Endothelial cell of umbilical vein (primary cell): ENCODE measurements at regions not wholly inside any gene's neighbourhood (a gene's known extent, or its start where the extent isn't known, plus 50 kb on each side); places are given as distances from the start of the nearest gene placed in this dataset.

Source experiments
- BruUV-seq: library from RNA; stranded (reverse); fragments of 400-500 nt; replicated peaks from 2 replicates; lab custom pipeline; 2021; lab: Mats Ljungman, UMichigan
- CTCF ChIA-PET: fragments of 300-600, 350-600 bp; sonication (Branson Sonifier 250); formaldehyde crosslinking; loops from one replicate; lab custom pipeline; 2021; ENCODE audit warnings: antibody characterized with exemption, inconsistent platforms; lab: Charles Lee
- POLR2A ChIA-PET: fragments of 300-600, 350-600 bp; sonication (Branson Sonifier 250); formaldehyde crosslinking; loops from one replicate; lab custom pipeline; 2021; ENCODE audit warnings: antibody characterized with exemption, inconsistent platforms; lab: Charles Lee
- DNase-seq: peaks from one replicate; pipeline ENCODE4 v3.0.0-alpha.2; 2011; ENCODE audit warnings: low read depth, low spot score
- FAIRE-seq: peaks from 2 replicates; lab custom pipeline; 2011; peaks lifted over from hg19 to GRCh38; lab: Jason Lieb, UNC
- H2AFZ ChIP-seq: 2 replicates; pipeline ENCODE4 v1.6.0; 2012; ENCODE audit warnings: low read depth, low read length, control low read depth, inconsistent platforms
- H3K27ac ChIP-seq: 2 replicates; pipeline ENCODE4 v1.5.1; 2011; ENCODE audit warnings: low read depth, mild to moderate bottlenecking, control low read depth, low read length, moderate library complexity; ENCODE audit not compliant: insufficient read depth
- H3K27me3 ChIP-seq, 2 experiments: 2 replicates each; pipeline versions ENCODE4 v1.6.0 to v1.6.1; 2011; ENCODE audit warnings: low read length in 2 of 2, mixed read lengths in 1 of 2; ENCODE audit not compliant: control insufficient read depth in 2 of 2, insufficient read depth in 2 of 2
- H3K36me3 ChIP-seq, 2 experiments: 2 replicates in 1 of 2; 3 replicates in 1 of 2; pipeline ENCODE4 v1.5.1; 2011; ENCODE audit warnings: low read length in 2 of 2, mild to moderate bottlenecking in 1 of 2, moderate library complexity in 1 of 2; ENCODE audit not compliant: control insufficient read depth in 2 of 2, insufficient read depth in 2 of 2; ENCODE audit errors: extremely low read depth in 1 of 2
- H3K4me1 ChIP-seq: 3 replicates; pipeline ENCODE4 v1.5.1; 2011; ENCODE audit warnings: mild to moderate bottlenecking, low read length; ENCODE audit not compliant: control insufficient read depth, insufficient read depth; ENCODE audit errors: extremely low read depth
- H3K4me2 ChIP-seq: 2 replicates; pipeline ENCODE4 v1.6.1; 2011; ENCODE audit warnings: low read length, control low read depth, mixed read lengths; ENCODE audit not compliant: insufficient read depth
- H3K4me3 ChIP-seq, 3 experiments: fragments of 200-600 bp in 1 of 3; sonication (generic), shearing (Covaris generic) in 1 of 3; replicated peaks in 1 of 3; 2 replicates each; pipeline ENCODE4 v1.5.1; 2011 to 2016; ENCODE audit warnings: control low read depth in 3 of 3, low read length in 3 of 3, mild to moderate bottlenecking in 2 of 3, inconsistent platforms in 1 of 3, low read depth in 1 of 3, moderate library complexity in 1 of 3; ENCODE audit not compliant: insufficient read depth in 1 of 3
- H3K79me2 ChIP-seq: 2 replicates; pipeline ENCODE4 v1.6.0; 2012; ENCODE audit warnings: low read length, inconsistent platforms; ENCODE audit not compliant: control insufficient read depth, insufficient read depth
- H3K9ac ChIP-seq: replicated peaks from 2 replicates; pipeline ENCODE3; 2011; ENCODE audit warnings: low read length, control low read depth; ENCODE audit not compliant: insufficient read depth; ENCODE audit errors: extremely low read depth
- H3K9me1 ChIP-seq: replicated peaks from 3 replicates; pipeline ENCODE4 v1.6.0; 2011; ENCODE audit warnings: mild to moderate bottlenecking, low read length; ENCODE audit not compliant: control insufficient read depth, insufficient read depth; ENCODE audit errors: extremely low read depth
- H3K9me3 ChIP-seq: replicated peaks from 2 replicates; pipeline ENCODE4 v1.5.1; 2012; ENCODE audit warnings: low read length, inconsistent platforms; ENCODE audit not compliant: control insufficient read depth, insufficient read depth
- H4K20me1 ChIP-seq: replicated peaks from 2 replicates; pipeline ENCODE3; 2011; ENCODE audit warnings: mild to moderate bottlenecking, low read length; ENCODE audit not compliant: control insufficient read depth, insufficient read depth; ENCODE audit errors: extremely low read depth
- CTCF ChIP-seq, 2 donors: IDR thresholded peaks; 1 replicate in 1 of 2; 2 replicates in 1 of 2; pipeline ENCODE4 v1.5.1; 2011; ENCODE audit warnings: low read length in 2 of 2, mild to moderate bottlenecking in 2 of 2, moderate library complexity in 2 of 2, control low read depth in 1 of 2, inconsistent platforms in 1 of 2, low read depth in 1 of 2; ENCODE audit not compliant: insufficient read depth in 1 of 2; ENCODE audit errors: extremely low read depth in 1 of 2
- EZH2 ChIP-seq: IDR thresholded peaks from 2 replicates; pipeline ENCODE4 v1.6.1; 2012; ENCODE audit warnings: borderline replicate concordance, low read depth, mild to moderate bottlenecking, moderate library complexity, low read length, inconsistent platforms; ENCODE audit not compliant: severe bottlenecking
- FOS ChIP-seq: IDR thresholded peaks from 2 replicates; pipeline ENCODE4 v1.6.1; 2011; ENCODE audit warnings: mild to moderate bottlenecking, low read length, moderate library complexity, borderline replicate concordance; ENCODE audit not compliant: insufficient read depth
- GATA2 ChIP-seq: IDR thresholded peaks from 2 replicates; pipeline ENCODE4 v1.7.0; 2011; ENCODE audit warnings: low read depth, mild to moderate bottlenecking, moderate library complexity, mixed read lengths, low read length; ENCODE audit not compliant: insufficient read length, insufficient read depth
- JUN ChIP-seq: IDR thresholded peaks from 2 replicates; pipeline ENCODE4 v1.6.1; 2011; ENCODE audit warnings: borderline replicate concordance, low read depth; ENCODE audit not compliant: insufficient read length, insufficient read depth
- MAX ChIP-seq: IDR thresholded peaks from 2 replicates; pipeline ENCODE4 v1.6.1; 2011; ENCODE audit not compliant: insufficient read depth, insufficient read length
- MYC ChIP-seq: IDR thresholded peaks from one replicate; pipeline ENCODE4 v1.6.1; 2011; ENCODE audit warnings: mild to moderate bottlenecking, low read depth, low read length
- POLR2A ChIP-seq: IDR thresholded peaks from 2 replicates; pipeline ENCODE4 v1.6.1; 2012; ENCODE audit warnings: low read depth, mild to moderate bottlenecking, control low read depth, low read length
- POLR2AphosphoS5 ChIP-seq: IDR thresholded peaks from 2 replicates; pipeline ENCODE4 v1.6.1; 2012; ENCODE audit warnings: low read depth, mild to moderate bottlenecking, control low read depth, low read length, moderate library complexity; ENCODE audit not compliant: insufficient read depth
- dilution Hi-C: fragments of 300-500 bp; cut with MboI; formaldehyde crosslinking; loops from one replicate; pipeline ENCODE4 v1.15.0; 2019; ENCODE audit warnings: low sequenced_read_pairs; ENCODE audit not compliant: extremely low pct_ligation_motif_present
- intact Hi-C: fragments of 100-400 bp; cut with micrococcal nuclease; formaldehyde crosslinking; loops from one replicate; pipeline ENCODE4 v1.10.0; 2022

GRCh38 chr17:74031316-74032090, 172.0 kb upstream of the RPL38 start:
- no peak overlapping the region for H3K4me2 ChIP-seq
- no peak for TF ChIP-seq FOS
- H3K9ac ChIP-seq: no peak overlapping the region
- BruUV-seq: no TSS peak
- no peak overlapping the region for H3K27ac ChIP-seq
- intact Hi-C loops: no loop called here
- FAIRE-seq: no peak
- POLR2A ChIA-PET: no interaction called here
- no peaks in the 10 kb centered on the region for H3K79me2 ChIP-seq
- H3K4me1 ChIP-seq: no peaks in the 10 kb centered on the region
- dilution Hi-C loops: no loop called here
- H3K9me1 ChIP-seq: no peaks in the 10 kb centered on the region
- H3K9me3 ChIP-seq: no peaks in the 10 kb centered on the region
- no peak for DNase-seq
- H3K4me3 ChIP-seq: no peak overlapping the region
- H4K20me1 ChIP-seq: no peaks in the 10 kb centered on the region
- CTCF ChIA-PET: no interaction called here
- no peaks in the 10 kb centered on the region for H3K27me3 ChIP-seq
- H2AFZ ChIP-seq: no peak overlapping the region
- no peaks in the 10 kb centered on the region for H3K36me3 ChIP-seq

GRCh38 chr17:74032222-74032621, 171.3 kb upstream of the RPL38 start:
- H3K4me2 ChIP-seq: no peak overlapping the region
- H3K36me3 ChIP-seq: no peaks in the 10 kb centered on the region
- no peaks in the 10 kb centered on the region for H3K79me2 ChIP-seq
- H3K9me3 ChIP-seq: no peaks in the 10 kb centered on the region
- H3K4me1 ChIP-seq: no peaks in the 10 kb centered on the region
- no peak overlapping the region for H3K4me3 ChIP-seq
- no TSS peak for BruUV-seq
- DNase-seq (no peak), FAIRE-seq (no peak)
- H3K9ac ChIP-seq: no peak overlapping the region
- ChIA-PET POLR2A (no interaction called here), CTCF (no interaction called here)
- no peaks in the 10 kb centered on the region for H3K27me3 ChIP-seq
- no peak overlapping the region for H3K27ac ChIP-seq
- H3K9me1 ChIP-seq: no peaks in the 10 kb centered on the region
- H4K20me1 ChIP-seq: no peaks in the 10 kb centered on the region
- dilution Hi-C loops (no loop called here), intact Hi-C loops (no loop called here)
- H2AFZ ChIP-seq: no peak overlapping the region
- no peak for TF ChIP-seq CTCF (IDR thresholded peaks at IDR 0.05; ENCODE audit: extremely low read depth in 1 of 2, insufficient read depth in 1 of 2, low read depth in 1 of 2, low read length in 2 of 2)
- no peak for TF ChIP-seq JUN
- TF ChIP-seq MAX: no peak
- no peak for TF ChIP-seq EZH2
- TF ChIP-seq GATA2: no peak
- no peak for TF ChIP-seq POLR2AphosphoS5
- no peak for TF ChIP-seq MYC
- no peak for TF ChIP-seq FOS
- TF ChIP-seq POLR2A: no peak
